Lower lobe of right lung (tissue), 2 donors: ENCODE measurements at regions not wholly inside any gene's neighbourhood (a gene's known extent, or its start where the extent isn't known, plus 50 kb on each side); places are given as distances from the start of the nearest gene placed in this dataset.
A peak's percentile ranks its signal among the peaks of the same experiment; 100 is the strongest.

Source experiments
- ATAC-seq, 2 donors: fragments of 200-7000 bp; cut with Tn5 transposase; one replicate each; pipeline ENCODE4 v1.9.1; 2020 to 2022; ENCODE audit warnings: mild to moderate bottlenecking in 2 of 2, moderate library complexity in 2 of 2
- DNase-seq: peaks from one replicate; pipeline ENCODE4 v3.0.0-alpha.2; 2020
- H3K27ac ChIP-seq: fragments of 200-600 bp; one replicate; pipeline ENCODE4 v1.8.0; 2022
- H3K27me3 ChIP-seq: fragments of 200-600 bp; one replicate; pipeline ENCODE4 v1.8.0; 2022; ENCODE audit warnings: low read depth
- H3K36me3 ChIP-seq: fragments of 200-600 bp; one replicate; pipeline ENCODE4 v1.8.0; 2022; ENCODE audit warnings: mild to moderate bottlenecking
- H3K4me1 ChIP-seq: fragments of 200-600 bp; one replicate; pipeline ENCODE4 v1.8.0; 2022
- H3K4me3 ChIP-seq: fragments of 200-600 bp; one replicate; pipeline ENCODE4 v1.8.0; 2022; ENCODE audit warnings: mild to moderate bottlenecking
- H3K9me3 ChIP-seq: fragments of 200-600 bp; one replicate; pipeline ENCODE4 v1.8.0; 2022
- CTCF ChIP-seq: fragments of 200-600 bp; IDR thresholded peaks from one replicate; pipeline ENCODE4 v1.8.0; 2022; ENCODE audit warnings: antibody characterized with exemption, mild to moderate bottlenecking
- intact Hi-C: fragments of 100-400 bp; cut with DNase I; formaldehyde crosslinking; loops from one replicate; pipeline ENCODE4 v1.11.0; 2022
- donor health status: DM: no; HTN: yes; CAD: no; lungs with severe emphysema.

GRCh38 chr14:30002859-30003258 is 75.2 kb upstream of the PRKD1 start:
- Histone ChIP-seq H3K27ac (no peak overlapping the region), H3K4me3 (no peak overlapping the region), H3K4me1 (no peaks in the 10 kb centered on the region), H3K9me3 (no peaks in the 10 kb centered on the region), H3K27me3 (no peaks in the 10 kb centered on the region), H3K36me3 (no peaks in the 10 kb centered on the region)
- no peak for ATAC-seq
- TF ChIP-seq CTCF = no peak
- DNase-seq = no peak
- intact Hi-C loops = loop anchor here (10.0 kb wide), 1 partner anchor 458 kb away; no protein-coding TSS in a partner anchor

GRCh38 chr14:30005114-30005808 is 77.6 kb upstream of the PRKD1 start:
- Histone ChIP-seq H3K9me3 (no peaks in the 10 kb centered on the region), H3K27me3 (no peaks in the 10 kb centered on the region), H3K4me3 (no peak overlapping the region), H3K27ac (no peak overlapping the region), H3K36me3 (no peaks in the 10 kb centered on the region), H3K4me1 (no peaks in the 10 kb centered on the region)
- no peak for DNase-seq
- peak; percentile 69 for TF ChIP-seq CTCF
- intact Hi-C loops = loop anchor here (10.0 kb wide), 1 partner anchor 460 kb away; no protein-coding TSS in a partner anchor
- ATAC-seq = peak; percentile 68 to 76

- intact Hi-C loops = loop anchor here (10.0 kb wide), 1 partner anchor 462 kb away; no protein-coding TSS in a partner anchor
- no peaks in the 10 kb centered on the region for H3K36me3 ChIP-seq
- no peaks in the 10 kb centered on the region for H3K27me3 ChIP-seq
- TF ChIP-seq CTCF = no peak
- no peaks in the 10 kb centered on the region for H3K4me1 ChIP-seq
- ATAC-seq (no peak), DNase-seq (no peak)
- H3K4me3 ChIP-seq = no peak overlapping the region
- no peak overlapping the region for H3K27ac ChIP-seq
- no peaks in the 10 kb centered on the region for H3K9me3 ChIP-seq
Observed at GRCh38 chr14:30006695-30007094, 79.0 kb upstream of the PRKD1 start.

GRCh38 chr14:30015489-30015888 is 87.8 kb upstream of the PRKD1 start:
- H3K36me3 ChIP-seq = no peaks in the 10 kb centered on the region
- no peak for ATAC-seq
- no peak for TF ChIP-seq CTCF
- no peaks in the 10 kb centered on the region for H3K27me3 ChIP-seq
- no peaks in the 10 kb centered on the region for H3K4me1 ChIP-seq
- H3K9me3 ChIP-seq = no peaks in the 10 kb centered on the region
- DNase-seq = no peak
- no peak overlapping the region for H3K4me3 ChIP-seq
- intact Hi-C loops = no loop called here
- H3K27ac ChIP-seq = no peak overlapping the region

- intact Hi-C loops = no loop called here
- ATAC-seq = no peak
- no peak for TF ChIP-seq CTCF
- H3K27me3 ChIP-seq = no peaks in the 10 kb centered on the region
- H3K4me1 ChIP-seq = no peaks in the 10 kb centered on the region
- H3K36me3 ChIP-seq = no peaks in the 10 kb centered on the region
- H3K9me3 ChIP-seq = no peaks in the 10 kb centered on the region
- DNase-seq = no peak
- no peak overlapping the region for H3K27ac ChIP-seq
- H3K4me3 ChIP-seq = no peak overlapping the region
Observed at GRCh38 chr14:30016002-30016401, 88.4 kb upstream of the PRKD1 start.
